Heart left ventricle (tissue), 13 donors: ENCODE measurements at regions not wholly inside any gene's neighbourhood (a gene's known extent, or its start where the extent isn't known, plus 50 kb on each side); places are given as distances from the start of the nearest gene placed in this dataset.

Source experiments
- CTCF ChIP-seq, 12 donors: fragments of 200-600 bp; sonication (generic) in 4 of 12; IDR thresholded peaks; one replicate each; pipeline versions ENCODE4 v1.5.0 to v1.8.0; 2018 to 2022; ENCODE audit warnings: antibody characterized with exemption in 12 of 12, mild to moderate bottlenecking in 5 of 12
- POLR2A ChIP-seq, 2 donors: fragments of 450-650 bp; IDR thresholded peaks; one replicate each; pipeline ENCODE4 v1.6.1; 2017; ENCODE audit warnings: antibody characterized with exemption in 2 of 2, mild to moderate bottlenecking in 2 of 2, moderate library complexity in 2 of 2
- donor health status: ischemic (EF 13 %, LVEDD 7.1; RV severe dilation, severe dysfunction).
- donor health status: DM: no; HTN: yes; CAD: no.
- donor health status: DM: no; HTN: no; CAD: no.
- donor health status: ischemic (EF 25% LVEDD 6.9; RV normal size, moderate dysfunction).
- donor health status: ischemic (EF 25% LVEDD 5.7; RV mildly dilated, moderate dysfunction).
- donor health status: ischemic (EF 35%, LVEDD 5.7; RV mildly dilated, moderate dysfunction).
- donor health status: nonischemic (EF 11% LVEDD 7.7; RV severe dilation, severe dysfunction).
- donor health status: DM: yes; HTN: yes; CAD: no.
- donor health status: PGD.
- donor health status: ischemic (EF 29% LVEDD 5.4; RV normal size, mild dysfunction).
- donor health status: nonischemic (EF 23%, LVEDD 6.1; RV moderate dilation, normal function).

DNA sequence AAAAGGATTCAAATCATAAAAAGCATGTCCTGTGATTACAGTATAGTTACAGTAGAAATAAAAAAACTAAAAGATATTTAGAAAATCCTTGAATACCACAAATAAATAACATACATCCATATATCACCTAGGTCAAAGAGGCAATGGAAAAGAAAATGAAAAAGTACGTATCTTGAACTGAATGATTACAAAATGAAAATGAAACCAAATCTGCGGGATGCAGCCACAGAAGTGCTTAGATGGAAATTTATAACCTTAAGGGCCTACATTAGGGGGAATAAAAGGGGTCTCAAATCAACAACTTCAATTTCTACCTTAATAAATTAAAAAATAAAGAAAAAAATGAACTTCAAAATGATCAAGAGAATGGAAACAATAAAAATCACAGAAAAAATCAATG is 879.0 kb upstream of the CELF2 start:
- TF ChIP-seq CTCF (IDR thresholded peaks at IDR 0.05) = no peak
- no peak for TF ChIP-seq POLR2A (IDR thresholded peaks at IDR 0.05)
